Breast epithelium (tissue), 4 donors: ENCODE measurements at regions not wholly inside any gene's neighbourhood (a gene's known extent, or its start where the extent isn't known, plus 50 kb on each side); places are given as distances from the start of the nearest gene placed in this dataset.
"Not testable (repeated sequence)": the region's sequence is repeated elsewhere in the genome, so short reads cannot be mapped to it uniquely, and the experiment has no call there.

Experiments used
- DNase-seq, 2 donors: peaks; one replicate each; pipeline ENCODE4 v3.0.0-alpha.2; 2019; ENCODE audit warnings: low spot score in 2 of 2
- H3K27ac ChIP-seq, 2 donors: fragments of 200-600 bp; sonication (generic) in 1 of 2; one replicate each; pipeline ENCODE4 v1.5.1; 2016 to 2019; ENCODE audit warnings: mild to moderate bottlenecking in 1 of 2
- H3K27me3 ChIP-seq, 2 donors: fragments of 200-600 bp; sonication (generic) in 1 of 2; one replicate each; pipeline versions ENCODE4 v1.5.1 to v1.6.0; 2017 to 2019; ENCODE audit warnings: control low read depth in 1 of 2, mild to moderate bottlenecking in 1 of 2
- H3K36me3 ChIP-seq: fragments of 200-600 bp; one replicate; pipeline ENCODE4 v1.5.1; 2019
- H3K4me1 ChIP-seq, 2 donors: fragments of 200-600 bp; sonication (generic); one replicate each; pipeline ENCODE4 v1.5.1; 2016 to 2019; ENCODE audit warnings: control low read depth in 1 of 2
- H3K4me3 ChIP-seq, 3 donors: fragments of 200-600 bp; sonication (generic); 1 replicate in 2 of 3; 2 replicates in 1 of 3; pipeline ENCODE4 v1.5.1; 2016 to 2019; ENCODE audit warnings: mild to moderate bottlenecking in 3 of 3, moderate library complexity in 2 of 3
- H3K9me3 ChIP-seq, 2 donors: fragments of 200-600 bp; sonication (generic) in 1 of 2; one replicate each; pipeline ENCODE4 v1.5.1; 2016 to 2019; ENCODE audit warnings: control low read depth in 1 of 2
- CTCF ChIP-seq, 3 donors: fragments of 450-650 bp; IDR thresholded peaks; one replicate each; pipeline ENCODE4 v1.5.1; 2016 to 2017; ENCODE audit warnings: antibody characterized with exemption in 3 of 3, mild to moderate bottlenecking in 3 of 3, moderate library complexity in 3 of 3
- POLR2A ChIP-seq: fragments of 450-650 bp; IDR thresholded peaks from one replicate; pipeline ENCODE4 v1.6.1; 2016; ENCODE audit warnings: antibody characterized with exemption, mild to moderate bottlenecking, moderate library complexity
- POLR2AphosphoS5 ChIP-seq, 3 donors: sonication (generic); formaldehyde crosslinking; IDR thresholded peaks; one replicate each; pipeline ENCODE4 v1.6.1; 2017; ENCODE audit warnings: antibody characterized with exemption in 3 of 3
- intact Hi-C: fragments of 100-400 bp; cut with DNase I; formaldehyde crosslinking; loops from one replicate; pipeline ENCODE4 v1.15.1; 2023; ENCODE audit warnings: low total_unique reads

GRCh38 chr1:4075436-4076225 is 175.6 kb upstream of the C1orf174 start:
- no peaks in the 10 kb centered on the region for H3K9me3 ChIP-seq
- H3K36me3 ChIP-seq: no peaks in the 10 kb centered on the region
- no peak overlapping the region for H3K27ac ChIP-seq
- intact Hi-C loops: no loop called here
- H3K27me3 ChIP-seq: peaks cover 0 to 17% of the 10 kb centered on the region in 2 donors
- no peak for TF ChIP-seq CTCF (IDR thresholded peaks at IDR 0.05)
- TF ChIP-seq POLR2AphosphoS5 (IDR thresholded peaks at IDR 0.05): no peak
- no peak overlapping the region for H3K4me3 ChIP-seq
- no peaks in the 10 kb centered on the region for H3K4me1 ChIP-seq
- DNase-seq: peak in 1 of 2 donors; percentile 30

- no peak for DNase-seq
- Histone ChIP-seq H3K4me3 (no peak overlapping the region), H3K4me1 (no peaks in the 10 kb centered on the region), H3K27ac (no peak overlapping the region), H3K27me3 (peaks cover 0 to 17% of the 10 kb centered on the region in 2 donors), H3K36me3 (no peaks in the 10 kb centered on the region), H3K9me3 (no peaks in the 10 kb centered on the region)
- intact Hi-C loops: no loop called here
- TF ChIP-seq POLR2A (no peak), CTCF (IDR thresholded peaks at IDR 0.05) (no peak), POLR2AphosphoS5 (IDR thresholded peaks at IDR 0.05) (no peak)
Observed at GRCh38 chr1:4076346-4076745, 176.3 kb upstream of the C1orf174 start.

DNA sequence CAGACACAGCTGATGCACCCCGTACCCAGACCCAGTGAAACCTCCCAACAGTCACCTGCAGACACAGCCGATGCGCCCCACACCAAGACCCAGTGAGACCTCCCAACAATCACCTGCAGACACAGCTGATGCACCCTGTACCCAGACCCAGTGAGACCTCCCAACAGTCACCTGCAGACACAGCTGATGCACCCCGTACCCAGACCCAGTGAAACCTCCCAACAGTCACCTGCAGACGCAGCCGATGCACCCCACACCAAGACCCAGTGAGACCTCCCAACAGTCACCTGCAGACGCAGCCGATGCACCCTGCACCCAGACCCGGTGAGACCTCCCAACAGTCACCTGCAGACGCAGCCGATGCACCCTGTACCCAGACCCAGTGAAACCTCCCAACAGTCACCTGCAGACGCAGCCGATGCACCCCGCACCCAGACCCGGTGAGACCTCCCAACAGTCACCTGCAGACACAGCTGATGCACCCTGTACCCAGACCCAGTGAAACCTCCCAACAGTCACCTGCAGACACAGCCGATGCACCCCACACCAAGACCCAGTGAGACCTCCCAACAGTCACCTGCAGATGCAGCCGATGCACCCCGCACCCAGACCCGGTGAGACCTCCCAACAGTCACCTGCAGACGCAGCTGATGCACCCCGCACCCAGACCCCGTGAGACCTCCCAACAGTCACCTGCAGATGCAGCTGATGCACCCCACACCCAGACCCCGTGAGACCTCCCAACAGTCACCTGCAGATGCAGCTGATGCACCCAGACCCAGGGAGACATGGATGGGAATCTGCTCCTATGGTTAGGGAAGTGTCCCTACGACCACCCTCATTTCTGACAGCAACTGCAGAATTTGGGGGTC is 178.3 kb upstream of the C1orf174 start:
- H3K4me1 ChIP-seq, H3K36me3 ChIP-seq, H3K4me3 ChIP-seq, H3K9me3 ChIP-seq, H3K27ac ChIP-seq, intact Hi-C loops: not testable (repeated sequence)
- peak in 1 of 2 donors; percentile 45 for DNase-seq
- peaks cover 0 to 10% of the 10 kb centered on the region in 2 donors for H3K27me3 ChIP-seq

- Histone ChIP-seq H3K4me3 (no peak overlapping the region), H3K9me3 (no peaks in the 10 kb centered on the region), H3K36me3 (no peaks in the 10 kb centered on the region), H3K4me1 (peaks cover 0 to 4% of the 10 kb centered on the region in 2 donors), H3K27ac (no peak overlapping the region), H3K27me3 (peaks cover 0 to 10% of the 10 kb centered on the region in 2 donors)
- intact Hi-C loops: no loop called here
- TF ChIP-seq POLR2AphosphoS5 (IDR thresholded peaks at IDR 0.05): no peak
- no peak for TF ChIP-seq POLR2A
- no peak for TF ChIP-seq CTCF (IDR thresholded peaks at IDR 0.05)
- DNase-seq: peak in 1 of 2 donors; percentile 30
Observed at GRCh38 chr1:4079815-4080214, 179.7 kb upstream of the C1orf174 start.

DNA sequence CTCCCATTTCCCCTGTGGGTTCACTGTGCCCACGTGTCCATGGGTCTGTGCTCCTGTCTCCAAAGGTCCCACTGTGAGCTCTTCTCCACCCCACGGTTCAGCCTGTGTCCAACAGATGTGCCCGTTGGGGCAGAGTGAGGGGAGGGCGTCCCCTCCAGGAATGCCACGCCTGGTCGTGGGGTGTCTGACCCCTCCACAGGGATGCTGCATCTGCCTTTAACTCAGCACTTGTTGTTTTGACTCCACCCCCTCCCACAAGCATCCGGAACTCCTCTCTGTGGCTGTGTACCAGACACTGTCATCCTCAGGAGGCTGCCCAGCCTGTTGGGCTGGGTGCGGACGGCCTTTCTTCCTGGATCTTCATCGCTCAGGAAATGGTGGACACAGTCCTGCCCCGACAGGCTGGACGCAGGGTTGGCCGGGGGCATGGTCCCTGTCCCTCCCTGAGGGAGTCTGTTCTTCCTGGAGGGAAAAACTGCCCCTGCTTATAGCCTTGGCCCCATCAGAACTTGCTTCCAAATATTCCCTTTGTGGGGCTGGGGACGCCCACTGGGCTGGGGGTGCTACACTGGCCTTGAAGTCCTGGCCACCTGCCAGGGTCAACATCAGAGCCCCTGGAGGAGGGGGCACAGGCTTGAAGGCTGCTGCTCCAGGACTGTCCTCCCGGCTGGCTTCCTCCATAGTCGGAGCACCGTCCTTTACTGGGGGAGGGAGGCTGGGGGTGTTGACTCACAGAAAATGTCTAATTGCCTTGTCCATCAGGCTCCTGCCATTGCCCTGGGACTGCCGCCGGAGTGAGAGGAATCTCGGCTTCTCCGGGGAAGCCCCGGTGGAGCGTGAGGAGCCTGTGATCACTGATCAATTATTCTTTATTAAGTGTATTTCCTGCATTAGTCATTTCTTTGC is 182.0 kb upstream of the C1orf174 start:
- Histone ChIP-seq H3K4me3 (no peak overlapping the region), H3K27ac (peak overlapping the region in 1 of 2 donors; percentile 54), H3K4me1 (peaks cover 0 to 4% of the 10 kb centered on the region in 2 donors), H3K36me3 (no peaks in the 10 kb centered on the region), H3K27me3 (peaks cover 0 to 7% of the 10 kb centered on the region in 2 donors), H3K9me3 (no peaks in the 10 kb centered on the region)
- peak; percentile 27 to 41 for DNase-seq
- TF ChIP-seq POLR2A (no peak), CTCF (IDR thresholded peaks at IDR 0.05) (no peak)
- intact Hi-C loops: no loop called here
